ENCODE measurements at regions not wholly inside any gene's neighbourhood (a gene's known extent, or its start where the extent isn't known, plus 50 kb on each side); places are given as distances from the start of the nearest gene placed in this dataset.

DNA sequence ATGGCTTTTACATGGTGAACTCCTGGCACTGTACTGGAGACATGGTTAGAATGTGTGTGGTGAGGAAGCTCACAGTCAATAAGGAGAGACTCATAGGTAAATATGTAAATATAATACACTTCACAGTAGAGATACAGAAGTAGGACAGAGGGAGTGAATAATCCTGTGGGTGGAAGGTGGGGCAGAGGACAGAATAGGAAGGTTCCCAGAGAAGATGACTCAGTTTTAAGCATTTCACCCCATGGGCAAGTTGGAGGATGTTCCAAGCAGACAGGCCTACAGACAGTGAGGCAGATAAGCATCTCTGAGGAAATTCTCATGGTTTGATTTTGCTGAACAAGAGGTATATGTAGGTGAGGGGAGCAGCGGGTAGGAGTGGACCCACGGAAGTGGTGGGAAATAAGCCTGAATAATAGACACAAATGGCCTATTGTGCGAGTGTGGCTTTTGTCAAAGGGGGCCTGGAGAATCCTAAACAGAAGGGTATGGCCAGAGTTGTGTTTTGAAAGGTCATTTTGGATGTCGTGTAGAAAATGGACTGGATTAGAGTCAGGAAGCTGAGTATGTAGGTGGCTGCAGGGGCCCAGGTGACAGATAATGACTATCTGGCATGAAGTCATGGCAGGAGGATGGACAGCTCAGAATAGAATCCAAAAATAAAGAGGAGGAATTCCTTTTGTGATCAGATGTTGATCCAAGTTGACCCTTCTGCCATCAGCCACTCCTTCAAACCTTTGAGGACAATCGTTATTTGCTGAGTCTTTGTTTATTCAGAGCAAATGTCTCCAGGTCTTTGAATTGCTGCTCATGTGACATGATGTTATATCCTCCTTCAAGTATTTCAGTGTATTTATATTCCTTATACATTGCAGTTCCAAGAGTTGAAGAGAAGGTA, 97.3 kb upstream of the THRB start:
- TF ChIP-seq, protein P1, sequence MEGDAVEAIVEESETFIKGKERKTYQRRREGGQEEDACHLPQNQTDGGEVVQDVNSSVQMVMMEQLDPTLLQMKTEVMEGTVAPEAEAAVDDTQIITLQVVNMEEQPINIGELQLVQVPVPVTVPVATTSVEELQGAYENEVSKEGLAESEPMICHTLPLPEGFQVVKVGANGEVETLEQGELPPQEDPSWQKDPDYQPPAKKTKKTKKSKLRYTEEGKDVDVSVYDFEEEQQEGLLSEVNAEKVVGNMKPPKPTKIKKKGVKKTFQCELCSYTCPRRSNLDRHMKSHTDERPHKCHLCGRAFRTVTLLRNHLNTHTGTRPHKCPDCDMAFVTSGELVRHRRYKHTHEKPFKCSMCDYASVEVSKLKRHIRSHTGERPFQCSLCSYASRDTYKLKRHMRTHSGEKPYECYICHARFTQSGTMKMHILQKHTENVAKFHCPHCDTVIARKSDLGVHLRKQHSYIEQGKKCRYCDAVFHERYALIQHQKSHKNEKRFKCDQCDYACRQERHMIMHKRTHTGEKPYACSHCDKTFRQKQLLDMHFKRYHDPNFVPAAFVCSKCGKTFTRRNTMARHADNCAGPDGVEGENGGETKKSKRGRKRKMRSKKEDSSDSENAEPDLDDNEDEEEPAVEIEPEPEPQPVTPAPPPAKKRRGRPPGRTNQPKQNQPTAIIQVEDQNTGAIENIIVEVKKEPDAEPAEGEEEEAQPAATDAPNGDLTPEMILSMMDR (IDR thresholded peaks at IDR 0.05): no peak
- TF ChIP-seq POLR2A (IDR thresholded peaks at IDR 0.05): no peak

Data from right lobe of liver (tissue), 4 donors.